ENCODE measurements at regions not wholly inside any gene's neighbourhood (a gene's known extent, or its start where the extent isn't known, plus 50 kb on each side); places are given as distances from the start of the nearest gene placed in this dataset.
"Not testable (repeated sequence)": the region's sequence is repeated elsewhere in the genome, so short reads cannot be mapped to it uniquely, and the experiment has no call there.

- no peak overlapping the region for H3K4me3 ChIP-seq (ENCODE audit: low read depth, low read length)
- no peak for DNase-seq (ENCODE audit: low read depth)
Observed at GRCh38 chr9:115855458-115856133, 298.0 kb upstream of the PAPPA start.

- H3K4me3 ChIP-seq (ENCODE audit: low read depth, low read length) = not testable (repeated sequence)
Observed at GRCh38 chr9:115858421-115858820, 295.2 kb upstream of the PAPPA start.

GRCh38 chr9:115862021-115862420 is 291.6 kb upstream of the PAPPA start:
- DNase-seq (ENCODE audit: low read depth) = no peak
- H3K4me3 ChIP-seq (ENCODE audit: low read depth, low read length) = no peak overlapping the region

More at GRCh38 chr9:115858421-115858820, 295.2 kb upstream of the PAPPA start:
- DNase-seq (ENCODE audit: low read depth) = not testable (repeated sequence)

DNA sequence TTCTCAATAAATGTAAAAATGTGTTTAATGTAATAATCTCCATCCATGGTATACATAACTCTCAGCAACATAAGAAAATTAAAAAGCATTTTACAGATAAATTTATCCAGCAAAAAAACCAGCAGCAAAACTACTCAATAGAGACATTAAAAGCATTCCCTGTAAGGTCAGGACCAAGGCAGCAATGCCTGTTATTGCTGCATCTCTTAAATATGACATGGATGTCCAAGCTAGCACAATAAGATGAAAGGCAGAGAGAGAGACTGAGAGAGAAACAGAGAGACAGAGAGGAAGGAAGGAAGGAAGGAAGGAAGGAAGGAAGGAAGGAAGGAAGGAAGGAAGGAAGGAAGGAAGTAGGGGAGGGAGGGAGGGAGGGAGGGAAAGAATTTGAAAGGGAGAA is 289.0 kb upstream of the PAPPA start:
- no peak for DNase-seq (ENCODE audit: low read depth)
- no peak overlapping the region for H3K4me3 ChIP-seq (ENCODE audit: low read depth, low read length)

DNA sequence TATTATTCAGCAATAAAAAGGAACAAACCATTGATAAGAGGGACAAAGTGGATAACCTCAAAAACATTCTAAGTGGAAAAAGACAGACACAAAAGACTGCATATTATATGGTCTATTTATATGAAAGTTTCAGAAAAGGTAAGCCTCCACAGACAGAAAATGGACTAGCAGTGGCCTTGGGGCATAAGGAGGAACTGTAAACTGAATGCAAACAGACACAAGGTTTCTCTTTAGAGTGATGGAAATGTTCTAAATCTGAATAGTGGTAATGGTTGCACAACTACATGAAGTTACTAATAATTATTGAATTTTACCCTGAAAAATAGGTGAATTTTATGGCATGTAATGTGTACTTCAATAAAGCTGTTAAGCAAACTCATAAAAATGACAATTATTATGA is 286.3 kb upstream of the PAPPA start:
- H3K4me3 ChIP-seq (ENCODE audit: low read depth, low read length) = no peak overlapping the region
- no peak for DNase-seq (ENCODE audit: low read depth)

- no peak overlapping the region for H3K4me3 ChIP-seq (ENCODE audit: low read depth, low read length)
- DNase-seq (ENCODE audit: low read depth) = no peak
Observed at GRCh38 chr9:115877852-115878438, 275.6 kb upstream of the PAPPA start.

- no peak overlapping the region for H3K4me3 ChIP-seq (ENCODE audit: low read depth, low read length)
- DNase-seq (ENCODE audit: low read depth) = no peak
Observed at GRCh38 chr9:115879451-115879850, 274.1 kb upstream of the PAPPA start.

DNA sequence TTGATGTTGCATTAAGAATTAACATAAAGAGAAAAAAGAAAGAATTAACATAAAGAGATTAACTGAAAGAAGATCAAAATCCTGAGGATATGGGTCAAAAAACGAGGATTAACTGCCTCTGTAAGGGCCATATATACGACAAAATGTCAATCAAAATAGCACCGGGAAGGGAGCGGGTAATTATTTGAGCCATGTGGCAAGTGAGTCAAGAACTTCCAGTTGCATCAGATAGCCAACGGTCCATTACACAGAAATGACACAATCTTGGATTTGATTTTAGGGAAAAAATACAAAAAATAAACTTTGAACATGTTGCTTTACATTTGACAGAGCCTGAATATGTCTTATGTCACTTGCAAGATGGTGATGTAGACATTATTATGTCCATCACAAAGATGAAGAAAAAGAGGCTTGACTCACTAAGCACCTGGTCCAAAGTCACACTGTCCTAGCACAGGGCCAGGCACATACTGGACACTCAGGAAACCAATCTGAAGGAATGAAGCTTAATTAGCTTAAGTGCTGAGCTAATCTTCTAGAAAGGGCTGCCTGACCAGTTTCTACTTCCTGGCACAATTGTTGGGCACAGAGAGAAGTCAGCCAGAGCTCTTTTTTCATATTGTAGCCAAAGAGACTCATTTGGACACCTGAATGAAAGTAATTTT is 273.2 kb upstream of the PAPPA start:
- no peak for DNase-seq (ENCODE audit: low read depth)
- no peak overlapping the region for H3K4me3 ChIP-seq (ENCODE audit: low read depth, low read length)

DNA sequence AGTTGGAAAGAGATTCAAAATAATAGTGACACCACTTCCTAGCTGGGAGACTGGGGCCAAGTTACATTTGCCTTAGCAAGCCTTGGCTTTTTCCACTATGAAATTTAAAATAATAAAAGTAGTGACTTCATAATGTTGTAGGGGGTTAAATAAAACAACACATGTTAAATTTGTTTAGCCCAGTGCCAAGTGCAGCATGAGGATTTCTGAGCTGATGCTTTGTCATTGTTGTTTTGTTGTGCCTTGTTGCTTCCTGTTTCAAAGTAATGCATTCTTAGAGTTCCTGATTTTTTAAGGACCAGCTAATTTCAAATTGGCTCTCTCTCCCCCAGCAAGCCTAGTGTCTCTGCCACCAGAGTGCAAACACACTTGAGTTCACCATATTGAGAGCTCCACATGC is 270.7 kb upstream of the PAPPA start:
- no peak overlapping the region for H3K4me3 ChIP-seq (ENCODE audit: low read depth, low read length)
- DNase-seq (ENCODE audit: low read depth) = no peak

GRCh38 chr9:115883467-115884329 is 269.9 kb upstream of the PAPPA start:
- H3K4me3 ChIP-seq (ENCODE audit: low read depth, low read length) = no peak overlapping the region
- no peak for DNase-seq (ENCODE audit: low read depth)

DNA sequence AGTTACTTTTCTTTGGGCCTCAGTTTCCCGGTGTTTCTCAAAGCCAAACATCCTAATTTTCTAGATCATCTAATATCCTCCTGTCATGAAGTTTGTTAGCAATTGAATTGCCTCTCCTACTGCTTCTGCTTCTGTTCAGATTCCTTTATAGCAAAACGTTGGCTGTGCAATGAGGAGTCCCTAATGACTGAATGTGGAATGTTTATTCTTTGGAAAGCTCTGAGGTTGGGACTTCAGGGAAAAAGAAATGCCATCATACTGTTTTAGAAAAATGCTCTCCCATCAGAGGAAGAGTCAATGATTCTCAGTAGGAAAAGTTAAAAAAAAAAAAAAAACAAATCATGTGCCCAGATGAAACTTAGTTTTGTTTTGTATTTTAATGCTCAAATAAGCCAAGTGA is 268.7 kb upstream of the PAPPA start:
- no peak for DNase-seq (ENCODE audit: low read depth)
- H3K4me3 ChIP-seq (ENCODE audit: low read depth, low read length) = no peak overlapping the region

- H3K4me3 ChIP-seq (ENCODE audit: low read depth, low read length) = no peak overlapping the region
- no peak for DNase-seq (ENCODE audit: low read depth)
Observed at GRCh38 chr9:115888131-115888530, 265.5 kb upstream of the PAPPA start.

GRCh38 chr9:115891929-115892328 is 261.7 kb upstream of the PAPPA start:
- H3K4me3 ChIP-seq (ENCODE audit: low read depth, low read length) = no peak overlapping the region
- DNase-seq (ENCODE audit: low read depth) = peak; percentile 54

- H3K4me3 ChIP-seq (ENCODE audit: low read depth, low read length); DNase-seq (ENCODE audit: low read depth): not testable (repeated sequence)
Observed at GRCh38 chr9:115898478-115898877, 255.1 kb upstream of the PAPPA start.

GRCh38 chr9:115900698-115901097 is 252.9 kb upstream of the PAPPA start:
- no peak overlapping the region for H3K4me3 ChIP-seq (ENCODE audit: low read depth, low read length)
- no peak for DNase-seq (ENCODE audit: low read depth)

DNA sequence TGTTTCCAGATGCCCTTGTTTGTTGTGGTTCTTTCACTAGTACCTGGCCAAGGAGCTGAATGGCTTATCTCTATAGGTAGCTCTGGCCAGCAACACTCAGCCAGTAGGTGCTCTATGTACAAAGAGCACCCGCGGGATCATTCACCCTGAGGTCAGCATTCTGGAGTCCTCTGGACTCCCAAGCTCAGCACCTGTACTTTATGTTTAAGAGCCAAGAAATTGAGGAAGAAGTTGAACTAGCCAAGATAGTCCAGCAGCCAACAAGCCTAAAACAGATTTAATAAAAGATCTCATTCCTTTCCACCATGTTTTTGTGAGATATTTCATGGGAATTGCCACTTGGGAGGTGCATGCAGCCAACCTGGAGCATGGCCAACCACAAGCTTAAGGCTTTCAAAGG is 242.6 kb upstream of the PAPPA start:
- DNase-seq (ENCODE audit: low read depth) = no peak
- no peak overlapping the region for H3K4me3 ChIP-seq (ENCODE audit: low read depth, low read length)

DNA sequence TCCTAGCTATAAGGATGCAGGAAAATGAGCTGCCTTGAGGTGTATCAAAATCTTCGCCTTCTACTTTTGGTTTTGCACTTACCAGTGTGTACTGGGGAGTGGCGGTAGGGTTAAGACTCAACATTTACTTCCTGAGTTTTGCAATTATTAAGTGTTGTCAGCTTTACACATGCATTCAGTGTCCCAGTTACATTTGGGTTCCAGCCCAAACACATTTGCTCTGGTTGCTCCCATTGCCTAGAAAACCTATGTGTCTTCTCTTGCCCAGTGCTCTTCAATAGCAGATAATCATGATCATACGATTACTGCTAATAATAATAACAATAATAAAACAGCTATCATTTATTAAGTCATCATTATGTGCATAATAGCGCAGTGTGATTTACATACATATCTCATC is 241.5 kb upstream of the PAPPA start:
- H3K4me3 ChIP-seq (ENCODE audit: low read depth, low read length) = no peak overlapping the region
- no peak for DNase-seq (ENCODE audit: low read depth)

GRCh38 chr9:115913696-115914095 is 239.9 kb upstream of the PAPPA start:
- DNase-seq (ENCODE audit: low read depth) = peak; percentile 43
- no peak overlapping the region for H3K4me3 ChIP-seq (ENCODE audit: low read depth, low read length)

DNA sequence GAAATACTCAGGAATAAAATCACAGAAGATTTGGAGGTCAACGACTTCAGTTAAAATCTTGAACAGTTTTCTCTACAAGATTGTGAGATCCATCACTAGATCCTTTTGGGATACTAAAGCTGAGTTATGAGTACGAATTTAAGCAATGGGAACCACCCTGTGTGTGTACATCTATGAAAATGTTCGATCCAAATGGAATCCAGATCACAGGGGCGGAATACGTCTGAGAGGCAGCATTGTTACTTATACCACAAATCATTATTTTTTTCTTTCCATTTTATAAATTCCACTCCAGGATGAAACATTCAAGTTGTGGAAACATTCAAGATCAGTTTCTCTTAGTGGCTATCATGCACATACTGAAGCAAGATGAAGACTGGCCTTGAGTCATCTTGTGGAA is 239.3 kb upstream of the PAPPA start:
- H3K4me3 ChIP-seq (ENCODE audit: low read depth, low read length) = no peak overlapping the region
- DNase-seq (ENCODE audit: low read depth) = no peak

- H3K4me3 ChIP-seq (ENCODE audit: low read depth, low read length) = no peak overlapping the region
- DNase-seq (ENCODE audit: low read depth) = no peak
Observed at GRCh38 chr9:115921301-115921700, 232.3 kb upstream of the PAPPA start.

All from skeletal muscle cell (primary cell).